NCI-H2227 (cell line): ENCODE measurements at regions not wholly inside any gene's neighbourhood (a gene's known extent, or its start where the extent isn't known, plus 50 kb on each side); places are given as distances from the start of the nearest gene placed in this dataset.
"Not testable (repeated sequence)": the region's sequence is repeated elsewhere in the genome, so short reads cannot be mapped to it uniquely, and the experiment has no call there.

ENCODE experiments used
- DNase-seq: peaks from one replicate; lab custom pipeline; 2025; ENCODE audit not compliant: unreplicated experiment; lab: John Stamatoyannopoulos, UW

GRCh38 chrX:113539599-113540356 lies 699.1 kb upstream of the AMOT start:
- no peak for DNase-seq

- no peak for DNase-seq
Observed at GRCh38 chrX:113529426-113530013, 688.9 kb upstream of the AMOT start.

GRCh38 chrX:113522814-113523213 lies 682.2 kb upstream of the AMOT start:
- no peak for DNase-seq

GRCh38 chrX:113514906-113515305 lies 674.3 kb upstream of the AMOT start:
- no peak for DNase-seq

GRCh38 chrX:113512700-113513395 lies 672.2 kb upstream of the AMOT start:
- no peak for DNase-seq

GRCh38 chrX:113510586-113510985 lies 670.0 kb upstream of the AMOT start:
- no peak for DNase-seq

GRCh38 chrX:113492895-113493294 lies 652.3 kb upstream of the AMOT start:
- DNase-seq = no peak

- no peak for DNase-seq
Observed at GRCh38 chrX:113473418-113473817, 632.8 kb upstream of the AMOT start.

GRCh38 chrX:113473015-113473414 lies 632.4 kb upstream of the AMOT start:
- not testable (repeated sequence) for DNase-seq

- DNase-seq = no peak
Observed at GRCh38 chrX:113470166-113470565, 629.5 kb upstream of the AMOT start.

GRCh38 chrX:113457719-113458118 lies 617.1 kb upstream of the AMOT start:
- DNase-seq = no peak

- DNase-seq = no peak
Observed at GRCh38 chrX:113455582-113455981, 615.0 kb upstream of the AMOT start.

GRCh38 chrX:113429011-113429410 lies 588.4 kb upstream of the AMOT start:
- no peak for DNase-seq

GRCh38 chrX:113422323-113422722 lies 581.7 kb upstream of the AMOT start:
- DNase-seq = no peak

GRCh38 chrX:113421432-113421831 lies 580.8 kb upstream of the AMOT start:
- no peak for DNase-seq

- no peak for DNase-seq
Observed at GRCh38 chrX:113412106-113412505, 571.5 kb upstream of the AMOT start.

- DNase-seq = no peak
Observed at GRCh38 chrX:113408843-113409242, 568.2 kb upstream of the AMOT start.

GRCh38 chrX:113400193-113400704 lies 559.6 kb upstream of the AMOT start:
- DNase-seq = no peak

- no peak for DNase-seq
Observed at GRCh38 chrX:113399506-113400192, 559.0 kb upstream of the AMOT start.

- no peak for DNase-seq
Observed at GRCh38 chrX:113392355-113392754, 551.7 kb upstream of the AMOT start.

- DNase-seq = no peak
Observed at GRCh38 chrX:113391875-113392274, 551.2 kb upstream of the AMOT start.
